A673 (cell line): ENCODE measurements at regions not wholly inside any gene's neighbourhood (a gene's known extent, or its start where the extent isn't known, plus 50 kb on each side); places are given as distances from the start of the nearest gene placed in this dataset.

Experiments
- BruUV-seq: library from RNA; stranded (reverse); fragments of 400-500 nt; replicated peaks from 2 replicates; lab custom pipeline; 2021; lab: Mats Ljungman, UMichigan
- CTCF ChIA-PET: fragments of 300-600 bp; sonication (Branson Sonifier 250); formaldehyde crosslinking; loops from one replicate; lab custom pipeline; 2022; ENCODE audit warnings: antibody characterized with exemption; lab: Charles Lee
- POLR2A ChIA-PET: fragments of 300-600 bp; sonication (Branson Sonifier 250); formaldehyde crosslinking; loops from one replicate; lab custom pipeline; 2022; ENCODE audit warnings: antibody characterized with exemption; ENCODE audit not compliant: low non-redundant PET; lab: Charles Lee
- DNase-seq: peaks from one replicate; pipeline ENCODE4 v3.0.0-alpha.2; 2015; ENCODE audit warnings: low spot score
- H3K27ac ChIP-seq: fragments of 200-600 bp; sonication (generic); 2 replicates; pipeline ENCODE4 v1.5.1; 2016; ENCODE audit warnings: mixed run types, low read depth, mild to moderate bottlenecking, mixed read lengths, antibody characterized with exemption, low read length; ENCODE audit not compliant: poor library complexity, severe bottlenecking
- H3K27me3 ChIP-seq: fragments of 200-600 bp; sonication (generic); replicated peaks from 2 replicates; pipeline ENCODE4 v1.6.1; 2017; ENCODE audit warnings: mixed run types, low read depth, mild to moderate bottlenecking, mixed read lengths, antibody characterized with exemption, low read length; ENCODE audit not compliant: insufficient read depth, poor library complexity
- H3K36me3 ChIP-seq: fragments of 200-600 bp; sonication (generic); 2 replicates; pipeline ENCODE4 v1.6.1; 2016; ENCODE audit warnings: mixed run types, mild to moderate bottlenecking, mixed read lengths, antibody characterized with exemption, low read length; ENCODE audit not compliant: insufficient read depth, poor library complexity, severe bottlenecking
- H3K4me1 ChIP-seq: fragments of 200-600 bp; sonication (generic); 2 replicates; pipeline ENCODE4 v1.6.1; 2017; ENCODE audit warnings: mixed run types, mild to moderate bottlenecking, mixed read lengths, antibody characterized with exemption, low read length; ENCODE audit not compliant: insufficient read depth, poor library complexity, severe bottlenecking
- H3K4me3 ChIP-seq: fragments of 200-600 bp; sonication (generic); 2 replicates; pipeline ENCODE4 v1.5.1; 2016; ENCODE audit warnings: low read depth, mixed run types, mild to moderate bottlenecking, mixed read lengths, low read length; ENCODE audit not compliant: poor library complexity, severe bottlenecking
- H3K9me3 ChIP-seq: fragments of 200-600 bp; sonication (generic); 2 replicates; pipeline ENCODE4 v1.6.1; 2016; ENCODE audit warnings: mixed run types, low read depth, mild to moderate bottlenecking, mixed read lengths, antibody characterized with exemption, low read length; ENCODE audit not compliant: poor library complexity, severe bottlenecking
- EZH2 ChIP-seq: fragments of 200-600 bp; sonication (generic); IDR thresholded peaks from 2 replicates; pipeline ENCODE4 v1.6.1; 2017; ENCODE audit warnings: borderline replicate concordance, low read depth, mild to moderate bottlenecking, mixed read lengths, antibody characterized with exemption, low read length; ENCODE audit not compliant: poor library complexity, severe bottlenecking
- intact Hi-C: fragments of 100-400 bp; cut with micrococcal nuclease; formaldehyde crosslinking; loops from one replicate; pipeline ENCODE4 v1.10.0; 2022; ENCODE audit not compliant: unreplicated experiment
- TF ChIP-seq, protein P1 (sequence below): fragments of 300-800, 200-600 bp; sonication (generic); conservative IDR thresholded peaks from 2 replicates; pipeline ENCODE4 v1.5.1; 2017; ENCODE audit warnings: low read depth, mild to moderate bottlenecking, antibody characterized with exemption, low read length, moderate library complexity, mixed read lengths

DNA sequence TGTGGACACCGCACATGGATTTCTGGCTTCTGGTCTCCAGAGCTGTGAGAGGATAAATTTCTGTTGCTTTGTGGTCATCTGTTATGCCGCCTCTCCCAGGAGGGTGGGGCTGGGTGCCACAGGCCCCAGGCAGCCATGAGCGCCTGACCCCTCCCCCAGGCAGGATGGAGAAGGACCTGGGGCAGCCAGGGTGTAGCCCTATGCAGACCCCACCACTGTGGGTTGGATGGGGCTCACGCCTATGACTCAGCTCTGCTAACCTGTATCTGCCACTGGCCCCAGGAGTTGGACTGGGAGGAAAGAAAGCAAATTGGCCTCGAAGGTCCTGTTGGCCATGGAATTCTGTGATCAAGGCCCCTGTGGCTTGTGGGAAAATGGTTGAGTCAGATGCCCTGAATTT, 1351.1 kb downstream of the BRD1 start:
- BruUV-seq, result no TSS peak
- no peaks in the 10 kb centered on the region for H3K9me3 ChIP-seq
- intact Hi-C loops, result no loop called here

DNA sequence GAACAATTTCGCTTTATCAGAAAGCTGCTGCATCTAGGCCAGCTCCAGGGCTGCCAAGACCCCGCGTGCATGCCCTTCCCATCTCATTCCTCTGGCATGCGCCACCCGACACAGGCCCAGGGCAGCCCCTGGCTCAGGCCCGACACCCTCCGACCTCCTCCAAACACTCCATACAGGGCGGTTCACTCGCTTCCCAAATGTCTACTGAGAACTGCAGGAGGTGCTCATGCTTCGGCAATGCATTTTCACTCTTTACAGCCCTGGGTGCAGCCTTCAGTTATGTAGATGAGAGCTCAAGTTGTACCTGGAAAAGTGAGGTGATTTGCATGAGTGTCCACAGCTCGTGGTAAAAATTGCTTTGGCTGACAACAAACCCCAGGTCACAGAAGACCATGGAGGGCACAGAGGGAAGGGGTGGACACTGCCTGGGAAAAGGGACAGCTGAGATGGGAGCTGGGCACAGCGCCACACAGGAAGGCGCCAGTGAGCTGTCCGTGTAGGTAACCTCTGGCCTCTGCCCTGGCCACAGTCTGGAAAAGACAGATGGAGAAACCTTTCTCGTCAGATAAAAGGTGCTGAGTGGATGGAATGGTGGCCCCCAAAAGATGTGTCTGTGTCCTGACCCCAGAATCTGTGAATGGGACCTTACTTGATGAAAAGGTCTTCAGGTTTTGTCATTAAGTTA, 1351.9 kb downstream of the BRD1 start:
- Histone ChIP-seq H3K4me3 (no peak overlapping the region), H3K27me3 (no peaks in the 10 kb centered on the region), H3K27ac (no peak overlapping the region), H3K9me3 (no peaks in the 10 kb centered on the region), H3K4me1 (no peaks in the 10 kb centered on the region), H3K36me3 (no peaks in the 10 kb centered on the region)
- no TSS peak for BruUV-seq
- TF ChIP-seq, protein P1, sequence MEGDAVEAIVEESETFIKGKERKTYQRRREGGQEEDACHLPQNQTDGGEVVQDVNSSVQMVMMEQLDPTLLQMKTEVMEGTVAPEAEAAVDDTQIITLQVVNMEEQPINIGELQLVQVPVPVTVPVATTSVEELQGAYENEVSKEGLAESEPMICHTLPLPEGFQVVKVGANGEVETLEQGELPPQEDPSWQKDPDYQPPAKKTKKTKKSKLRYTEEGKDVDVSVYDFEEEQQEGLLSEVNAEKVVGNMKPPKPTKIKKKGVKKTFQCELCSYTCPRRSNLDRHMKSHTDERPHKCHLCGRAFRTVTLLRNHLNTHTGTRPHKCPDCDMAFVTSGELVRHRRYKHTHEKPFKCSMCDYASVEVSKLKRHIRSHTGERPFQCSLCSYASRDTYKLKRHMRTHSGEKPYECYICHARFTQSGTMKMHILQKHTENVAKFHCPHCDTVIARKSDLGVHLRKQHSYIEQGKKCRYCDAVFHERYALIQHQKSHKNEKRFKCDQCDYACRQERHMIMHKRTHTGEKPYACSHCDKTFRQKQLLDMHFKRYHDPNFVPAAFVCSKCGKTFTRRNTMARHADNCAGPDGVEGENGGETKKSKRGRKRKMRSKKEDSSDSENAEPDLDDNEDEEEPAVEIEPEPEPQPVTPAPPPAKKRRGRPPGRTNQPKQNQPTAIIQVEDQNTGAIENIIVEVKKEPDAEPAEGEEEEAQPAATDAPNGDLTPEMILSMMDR, result no peak
- TF ChIP-seq EZH2, result no peak
- ChIA-PET CTCF (no interaction called here), POLR2A (no interaction called here)
- no peak for DNase-seq
- intact Hi-C loops, result no loop called here

More for the DNA sequence above, 1351.1 kb downstream of the BRD1 start:
- Histone ChIP-seq H3K4me3 (no peak overlapping the region), H3K36me3 (no peaks in the 10 kb centered on the region), H3K27ac (no peak overlapping the region), H3K4me1 (no peaks in the 10 kb centered on the region), H3K27me3 (no peaks in the 10 kb centered on the region)
- ChIA-PET CTCF (no interaction called here), POLR2A (no interaction called here)
- DNase-seq, result no peak
- TF ChIP-seq, protein P1, result no peak
- no peak for TF ChIP-seq EZH2

DNA sequence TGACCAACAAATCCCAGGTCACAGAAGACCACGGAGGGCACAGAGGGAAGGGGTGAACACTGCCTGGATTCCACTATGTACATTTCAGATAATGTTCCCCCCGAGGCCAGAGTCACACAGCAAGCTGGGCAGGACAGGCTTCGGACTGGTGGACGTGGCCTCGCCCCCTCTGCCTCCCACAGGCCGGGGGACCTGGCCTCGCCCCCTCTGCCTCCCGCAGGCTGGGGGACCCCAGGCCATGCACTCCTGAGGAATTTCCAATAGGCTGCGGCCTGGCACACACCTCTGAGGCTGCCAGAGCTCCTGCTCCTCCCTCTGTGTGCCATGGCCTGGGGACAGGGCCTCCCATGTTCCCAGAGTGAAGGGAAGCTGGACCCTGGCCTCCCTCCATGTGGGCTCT, 1352.8 kb downstream of the BRD1 start:
- no peak for DNase-seq
- Histone ChIP-seq H3K27me3 (no peaks in the 10 kb centered on the region), H3K9me3 (no peaks in the 10 kb centered on the region), H3K27ac (no peak overlapping the region), H3K4me3 (no peak overlapping the region), H3K4me1 (no peaks in the 10 kb centered on the region), H3K36me3 (no peaks in the 10 kb centered on the region)
- TF ChIP-seq, protein P1, result no peak
- TF ChIP-seq EZH2, result no peak
- CTCF ChIA-PET, result no interaction called here
- intact Hi-C loops, result no loop called here
- no TSS peak for BruUV-seq
- POLR2A ChIA-PET, result no interaction called here
